Trophoblast cell (in vitro differentiated cells and primary cell): ENCODE measurements at regions not wholly inside any gene's neighbourhood (a gene's known extent, or its start where the extent isn't known, plus 50 kb on each side); places are given as distances from the start of the nearest gene placed in this dataset.

Experiments
- DNase-seq, 2 donors: peaks; one replicate each; pipeline ENCODE4 v3.0.0-alpha.2; 2016
- H2AFZ ChIP-seq: 2 replicates; pipeline ENCODE4 v1.6.1; 2013; ENCODE audit warnings: low read length, moderate library complexity, mild to moderate bottlenecking; ENCODE audit not compliant: insufficient read depth, poor library complexity
- H2AK5ac ChIP-seq: 2 replicates; pipeline ENCODE4 v1.6.1; 2013; ENCODE audit warnings: mild to moderate bottlenecking, low read length
- H2BK120ac ChIP-seq: 2 replicates; pipeline ENCODE4 v1.6.1; 2013; ENCODE audit warnings: low read length, mild to moderate bottlenecking, moderate library complexity; ENCODE audit not compliant: insufficient read depth, poor library complexity
- H2BK12ac ChIP-seq: 2 replicates; pipeline ENCODE4 v1.6.1; 2013; ENCODE audit warnings: mild to moderate bottlenecking, low read length, moderate library complexity
- H2BK5ac ChIP-seq: 2 replicates; pipeline ENCODE4 v1.6.1; 2013; ENCODE audit warnings: low read length, low read depth, moderate library complexity, mild to moderate bottlenecking; ENCODE audit not compliant: poor library complexity
- H3K14ac ChIP-seq: 2 replicates; pipeline ENCODE4 v1.6.1; 2013; ENCODE audit warnings: mild to moderate bottlenecking, low read length
- H3K18ac ChIP-seq: 2 replicates; pipeline ENCODE4 v1.6.1; 2013; ENCODE audit warnings: mild to moderate bottlenecking, low read length
- H3K23ac ChIP-seq: 2 replicates; pipeline ENCODE4 v1.6.1; 2013; ENCODE audit warnings: low read length
- H3K27ac ChIP-seq: 2 replicates; pipeline ENCODE4 v1.5.1; 2013; ENCODE audit warnings: low read depth, mild to moderate bottlenecking, inconsistent platforms, low read length, moderate library complexity
- H3K27me3 ChIP-seq: 2 replicates; pipeline ENCODE4 v1.6.1; 2013; ENCODE audit warnings: inconsistent platforms, mild to moderate bottlenecking, low read length, moderate library complexity; ENCODE audit not compliant: insufficient read depth
- H3K36me3 ChIP-seq, 2 experiments: 1 replicate in 1 of 2; 2 replicates in 1 of 2; pipeline ENCODE4 v1.6.1; 2013; ENCODE audit warnings: low read length in 2 of 2, mild to moderate bottlenecking in 2 of 2, moderate library complexity in 1 of 2; ENCODE audit not compliant: insufficient read depth in 2 of 2, control insufficient read depth in 1 of 2
- H3K4ac ChIP-seq: 2 replicates; pipeline ENCODE4 v1.6.1; 2013; ENCODE audit warnings: low read depth, mild to moderate bottlenecking, low read length, moderate library complexity
- H3K4me1 ChIP-seq, 2 experiments: 1 replicate in 1 of 2; 2 replicates in 1 of 2; pipeline ENCODE4 v1.6.1; 2013; ENCODE audit warnings: low read length in 2 of 2, mild to moderate bottlenecking in 2 of 2, moderate library complexity in 1 of 2; ENCODE audit not compliant: insufficient read depth in 2 of 2, control insufficient read depth in 1 of 2
- H3K4me2 ChIP-seq: 2 replicates; pipeline ENCODE4 v1.6.1; 2013; ENCODE audit warnings: inconsistent platforms, mild to moderate bottlenecking, low read length, moderate library complexity
- H3K4me3 ChIP-seq: 2 replicates; pipeline ENCODE4 v1.5.1; 2013; ENCODE audit warnings: mild to moderate bottlenecking, low read depth, low read length, inconsistent platforms
- H3K79me1 ChIP-seq: one replicate; pipeline ENCODE4 v1.6.1; 2013; ENCODE audit warnings: low read length
- H3K79me2 ChIP-seq: 2 replicates; pipeline ENCODE4 v1.6.1; 2013; ENCODE audit warnings: low read length, mild to moderate bottlenecking; ENCODE audit not compliant: control insufficient read depth, insufficient read depth, poor library complexity
- H3K9ac ChIP-seq: 2 replicates; pipeline ENCODE4 v1.6.1; 2013; ENCODE audit warnings: mild to moderate bottlenecking, low read length
- H3K9me3 ChIP-seq: 2 replicates; pipeline ENCODE4 v1.6.1; 2013; ENCODE audit warnings: low read depth, mild to moderate bottlenecking, control low read depth, inconsistent platforms, low read length; ENCODE audit not compliant: insufficient read depth
- H4K12ac ChIP-seq: 2 replicates; pipeline ENCODE4 v1.6.1; 2013; ENCODE audit warnings: low read depth, mild to moderate bottlenecking, low read length, moderate library complexity
- H4K8ac ChIP-seq: 2 replicates; pipeline ENCODE4 v1.6.1; 2013; ENCODE audit warnings: low read depth, mild to moderate bottlenecking, low read length, moderate library complexity
- H4K91ac ChIP-seq: one replicate; pipeline ENCODE4 v1.6.1; 2013; ENCODE audit warnings: low read depth, mild to moderate bottlenecking, low read length, moderate library complexity
- WGBS: extraction: QIAGEN DNeasy Blood & Tissue Kit; methylation state at CpG from one replicate; pipeline ENCODE4 v1.1.7; 2013; ENCODE audit warnings: missing lambda C conversion rate; ENCODE audit not compliant: insufficient read length, insufficient coverage; ENCODE audit errors: extremely low coverage; 5-methylcytosine and 5-hydroxymethylcytosine counted together

- H3K27ac ChIP-seq = no peak overlapping the region
- no peak overlapping the region for H3K23ac ChIP-seq
- H4K12ac ChIP-seq = no peak overlapping the region
- no peak overlapping the region for H3K9ac ChIP-seq
- no peaks in the 10 kb centered on the region for H3K9me3 ChIP-seq
- no peak overlapping the region for H3K4ac ChIP-seq
- no peak overlapping the region for H3K4me3 ChIP-seq
- no peak overlapping the region for H2BK12ac ChIP-seq
- no peak overlapping the region for H2AK5ac ChIP-seq
- H3K79me2 ChIP-seq = no peaks in the 10 kb centered on the region
- no peak overlapping the region for H4K8ac ChIP-seq
- H3K27me3 ChIP-seq = no peaks in the 10 kb centered on the region
- no peak overlapping the region for H2BK120ac ChIP-seq
- H4K91ac ChIP-seq = no peak overlapping the region
- no peak overlapping the region for H3K14ac ChIP-seq
- no CpG with 5 or more reads among the region's 1 CpG for WGBS
- H3K79me1 ChIP-seq = no peaks in the 10 kb centered on the region
- DNase-seq = peak in 1 of 2 donors; percentile 4
- H3K36me3 ChIP-seq = no peaks in the 10 kb centered on the region
- no peak overlapping the region for H3K18ac ChIP-seq
- H2BK5ac ChIP-seq = no peak overlapping the region
- no peaks in the 10 kb centered on the region for H3K4me1 ChIP-seq
- H2AFZ ChIP-seq = no peak overlapping the region
- H3K4me2 ChIP-seq = no peak overlapping the region
These were observed 278.4 kb downstream of the NOL4 start for GRCh38 chr18:33946336-33946735.

GRCh38 chr18:33944493-33944892 lies 280.2 kb downstream of the NOL4 start:
- no peak overlapping the region for H3K9ac ChIP-seq
- no peak overlapping the region for H3K4me3 ChIP-seq
- H2AK5ac ChIP-seq = no peak overlapping the region
- H3K27me3 ChIP-seq = no peaks in the 10 kb centered on the region
- H4K91ac ChIP-seq = no peak overlapping the region
- H2AFZ ChIP-seq = no peak overlapping the region
- H3K9me3 ChIP-seq = no peaks in the 10 kb centered on the region
- H2BK12ac ChIP-seq = no peak overlapping the region
- no peak overlapping the region for H4K8ac ChIP-seq
- no peaks in the 10 kb centered on the region for H3K36me3 ChIP-seq
- H4K12ac ChIP-seq = no peak overlapping the region
- no peak overlapping the region for H2BK120ac ChIP-seq
- DNase-seq = no peak
- H3K79me1 ChIP-seq = no peaks in the 10 kb centered on the region
- H3K14ac ChIP-seq = no peak overlapping the region
- H3K23ac ChIP-seq = no peak overlapping the region
- no peaks in the 10 kb centered on the region for H3K79me2 ChIP-seq
- H3K18ac ChIP-seq = no peak overlapping the region
- no peak overlapping the region for H3K4me2 ChIP-seq
- no peak overlapping the region for H3K4ac ChIP-seq
- H3K27ac ChIP-seq = no peak overlapping the region
- no peaks in the 10 kb centered on the region for H3K4me1 ChIP-seq
- H2BK5ac ChIP-seq = no peak overlapping the region

GRCh38 chr18:33937270-33937816 lies 287.4 kb downstream of the NOL4 start:
- H3K27ac ChIP-seq = no peak overlapping the region
- no peak overlapping the region for H4K91ac ChIP-seq
- no peaks in the 10 kb centered on the region for H3K4me1 ChIP-seq
- H2AFZ ChIP-seq = no peak overlapping the region
- no peak overlapping the region for H4K12ac ChIP-seq
- H3K4ac ChIP-seq = no peak overlapping the region
- H4K8ac ChIP-seq = no peak overlapping the region
- no peak overlapping the region for H2BK120ac ChIP-seq
- no peaks in the 10 kb centered on the region for H3K9me3 ChIP-seq
- no peak overlapping the region for H3K4me3 ChIP-seq
- no peak overlapping the region for H2BK12ac ChIP-seq
- no peak overlapping the region for H3K14ac ChIP-seq
- no peaks in the 10 kb centered on the region for H3K79me2 ChIP-seq
- no peak overlapping the region for H3K18ac ChIP-seq
- no peak overlapping the region for H3K4me2 ChIP-seq
- H3K27me3 ChIP-seq = no peaks in the 10 kb centered on the region
- DNase-seq = no peak
- no peak overlapping the region for H3K23ac ChIP-seq
- no peak overlapping the region for H2AK5ac ChIP-seq
- H3K36me3 ChIP-seq = no peaks in the 10 kb centered on the region
- H3K79me1 ChIP-seq = no peaks in the 10 kb centered on the region
- no peak overlapping the region for H3K9ac ChIP-seq
- no peak overlapping the region for H2BK5ac ChIP-seq

DNA sequence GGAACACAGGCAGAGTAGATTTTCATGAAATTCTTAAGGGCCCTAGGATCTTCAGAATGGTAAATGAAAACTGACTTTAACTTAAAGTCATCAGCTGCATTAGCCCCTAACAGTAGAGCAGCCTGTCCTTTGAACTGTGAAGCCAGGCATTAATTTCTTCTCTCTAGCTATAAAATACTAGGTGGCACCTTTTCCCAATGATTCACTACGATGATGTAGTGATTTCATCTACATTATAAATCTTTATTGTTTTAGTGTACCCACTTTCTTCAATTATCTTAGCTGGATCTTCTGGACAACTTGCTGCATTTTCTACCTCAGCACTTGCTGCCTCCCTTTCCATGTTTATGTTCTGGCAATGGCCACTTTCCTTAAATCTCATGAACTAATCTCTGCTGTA lies 290.5 kb downstream of the NOL4 start:
- Histone ChIP-seq H3K27ac (no peak overlapping the region), H3K27me3 (no peaks in the 10 kb centered on the region), H4K8ac (no peak overlapping the region), H3K18ac (no peak overlapping the region), H3K4me3 (no peak overlapping the region), H3K79me2 (no peaks in the 10 kb centered on the region), H3K14ac (no peak overlapping the region), H2AK5ac (no peak overlapping the region), H3K23ac (no peak overlapping the region), H3K4me2 (no peak overlapping the region), H4K91ac (no peak overlapping the region), H2BK120ac (no peak overlapping the region), H3K4me1 (no peaks in the 10 kb centered on the region), H3K4ac (no peak overlapping the region), H2AFZ (no peak overlapping the region), H3K36me3 (no peaks in the 10 kb centered on the region), H3K9ac (no peak overlapping the region), H3K9me3 (no peaks in the 10 kb centered on the region), H4K12ac (no peak overlapping the region), H2BK5ac (no peak overlapping the region), H2BK12ac (no peak overlapping the region), H3K79me1 (no peaks in the 10 kb centered on the region)
- WGBS = no CpG with 5 or more reads among the region's 1 CpG
- DNase-seq = no peak
